Mucosa of gallbladder (tissue), 1 donor: ENCODE measurements at regions not wholly inside any gene's neighbourhood (a gene's known extent, or its start where the extent isn't known, plus 50 kb on each side); places are given as distances from the start of the nearest gene placed in this dataset.
A peak's percentile ranks its signal among the peaks of the same experiment; 100 is the strongest.

ENCODE experiments used
- DNase-seq: peaks from one replicate; pipeline ENCODE4 v3.0.0-alpha.2; 2020; ENCODE audit warnings: low spot score
- donor health status: DM: no; HTN: no; CAD: no.

GRCh38 chr22:27499121-27499520 is 302.4 kb downstream of the MN1 start:
- no peak for DNase-seq

- DNase-seq: no peak
These were observed 300.2 kb downstream of the MN1 start for GRCh38 chr22:27501191-27501936.

GRCh38 chr22:27502327-27502726 is 299.2 kb downstream of the MN1 start:
- DNase-seq: no peak

GRCh38 chr22:27504360-27505253 is 296.9 kb downstream of the MN1 start:
- no peak for DNase-seq

GRCh38 chr22:27507111-27507611 is 294.4 kb downstream of the MN1 start:
- DNase-seq: no peak

- no peak for DNase-seq
These were observed 293.5 kb downstream of the MN1 start for GRCh38 chr22:27507935-27508526.

- DNase-seq: no peak
These were observed 292.2 kb downstream of the MN1 start for GRCh38 chr22:27509132-27509920.

- no peak for DNase-seq
These were observed 291.5 kb downstream of the MN1 start for GRCh38 chr22:27510024-27510423.

GRCh38 chr22:27512283-27512761 is 289.2 kb downstream of the MN1 start:
- peak; percentile 85 for DNase-seq

- DNase-seq: no peak
These were observed 288.5 kb downstream of the MN1 start for GRCh38 chr22:27513021-27513420.

GRCh38 chr22:27514601-27515523 is 286.7 kb downstream of the MN1 start:
- DNase-seq: no peak

GRCh38 chr22:27517361-27518155 is 284.0 kb downstream of the MN1 start:
- no peak for DNase-seq

- no peak for DNase-seq
These were observed 282.8 kb downstream of the MN1 start for GRCh38 chr22:27518531-27519340.

GRCh38 chr22:27523711-27524110 is 277.8 kb downstream of the MN1 start:
- DNase-seq: no peak

- DNase-seq: no peak
These were observed 275.8 kb downstream of the MN1 start for GRCh38 chr22:27525711-27526110.

GRCh38 chr22:27526901-27527300 is 274.7 kb downstream of the MN1 start:
- DNase-seq: no peak

GRCh38 chr22:27531782-27532530 is 269.6 kb downstream of the MN1 start:
- DNase-seq: no peak
